H9 (cell line): ENCODE measurements at regions not wholly inside any gene's neighbourhood (a gene's known extent, or its start where the extent isn't known, plus 50 kb on each side); places are given as distances from the start of the nearest gene placed in this dataset.

ENCODE experiments used
- DNase-seq: peaks from one replicate; pipeline ENCODE4 v3.0.0-alpha.2; 2017
- H2AFZ ChIP-seq: one replicate; pipeline ENCODE4 v1.6.1; 2013; ENCODE audit warnings: mild to moderate bottlenecking, low read length, control low read depth, moderate library complexity
- H2AK5ac ChIP-seq: 2 replicates; pipeline ENCODE4 v1.6.1; 2013; ENCODE audit warnings: low read length, control low read depth, mixed read lengths; ENCODE audit not compliant: insufficient read length
- H2BK120ac ChIP-seq: one replicate; pipeline ENCODE4 v1.6.1; 2013; ENCODE audit warnings: low read depth, mild to moderate bottlenecking, low read length, control low read depth, inconsistent platforms; ENCODE audit not compliant: poor library complexity, severe bottlenecking
- H2BK12ac ChIP-seq: 2 replicates; pipeline ENCODE4 v1.6.1; 2013; ENCODE audit warnings: low read length, control low read depth, mixed read lengths, low read depth; ENCODE audit not compliant: insufficient read length
- H2BK15ac ChIP-seq: 2 replicates; pipeline ENCODE4 v1.6.1; 2013; ENCODE audit warnings: low read depth, low read length, control low read depth
- H2BK20ac ChIP-seq: one replicate; pipeline ENCODE4 v1.6.1; 2013; ENCODE audit warnings: low read depth, mild to moderate bottlenecking, low read length, control low read depth, inconsistent platforms; ENCODE audit not compliant: poor library complexity, severe bottlenecking
- H2BK5ac ChIP-seq: 2 replicates; pipeline ENCODE4 v1.6.1; 2013; ENCODE audit warnings: low read length, control low read depth, mixed read lengths; ENCODE audit not compliant: insufficient read length
- H3K14ac ChIP-seq: 2 replicates; pipeline ENCODE4 v1.6.1; 2013; ENCODE audit warnings: low read length, control low read depth; ENCODE audit not compliant: insufficient read depth
- H3K18ac ChIP-seq: 2 replicates; pipeline ENCODE4 v1.6.1; 2013; ENCODE audit warnings: low read depth, mild to moderate bottlenecking, mixed read lengths, low read length, control low read depth; ENCODE audit not compliant: insufficient read length
- H3K23ac ChIP-seq: 2 replicates; pipeline ENCODE4 v1.6.1; 2013; ENCODE audit warnings: low read length, control low read depth, mixed read lengths, low read depth; ENCODE audit not compliant: insufficient read length
- H3K23me2 ChIP-seq: 2 replicates; pipeline ENCODE4 v1.6.1; 2013; ENCODE audit warnings: low read depth, mild to moderate bottlenecking, mixed read lengths, low read length, control low read depth; ENCODE audit not compliant: insufficient read length, poor library complexity, severe bottlenecking
- H3K27ac ChIP-seq: 2 replicates; pipeline ENCODE4 v1.5.1; 2013; ENCODE audit warnings: low read length, control low read depth, mixed read lengths, low read depth; ENCODE audit not compliant: insufficient read length
- H3K27me3 ChIP-seq: 2 replicates; pipeline ENCODE4 v1.6.1; 2013; ENCODE audit warnings: low read length, control low read depth, inconsistent platforms; ENCODE audit not compliant: insufficient read depth
- H3K4ac ChIP-seq: 2 replicates; pipeline ENCODE4 v1.6.1; 2013; ENCODE audit warnings: low read depth, mild to moderate bottlenecking, control low read depth, inconsistent platforms, low read length, moderate library complexity
- H3K4me1 ChIP-seq: 2 replicates; pipeline ENCODE4 v1.6.1; 2013; ENCODE audit warnings: low read length, control low read depth, inconsistent platforms; ENCODE audit not compliant: insufficient read depth
- H3K4me2 ChIP-seq: 2 replicates; pipeline ENCODE4 v1.6.1; 2013; ENCODE audit warnings: low read length, control low read depth, mixed read lengths; ENCODE audit not compliant: insufficient read length, insufficient read depth
- H3K56ac ChIP-seq: 2 replicates; pipeline ENCODE4 v1.6.1; 2013; ENCODE audit warnings: low read depth, mild to moderate bottlenecking, mixed read lengths, low read length, control low read depth; ENCODE audit not compliant: insufficient read length
- H3K79me1 ChIP-seq: 2 replicates; pipeline ENCODE4 v1.6.1; 2013; ENCODE audit warnings: low read depth, mild to moderate bottlenecking, moderate library complexity, low read length, control low read depth, inconsistent platforms; ENCODE audit not compliant: insufficient read depth, poor library complexity, severe bottlenecking
- H3K79me2 ChIP-seq: 2 replicates; pipeline ENCODE4 v1.6.1; 2013; ENCODE audit warnings: low read length, control low read depth, inconsistent platforms; ENCODE audit not compliant: insufficient read depth
- H3K9ac ChIP-seq: 2 replicates; pipeline ENCODE4 v1.6.1; 2013; ENCODE audit warnings: low read length, control low read depth, mixed read lengths; ENCODE audit not compliant: insufficient read length; ENCODE audit errors: extremely low read depth
- H3K9me3 ChIP-seq: one replicate; pipeline ENCODE4 v1.6.1; 2013; ENCODE audit warnings: low read depth, low read length, inconsistent platforms; ENCODE audit not compliant: control insufficient read depth
- H3T11ph ChIP-seq: one replicate; pipeline ENCODE4 v1.6.1; 2013; ENCODE audit warnings: mild to moderate bottlenecking, low read length, control low read depth, inconsistent platforms
- H4K20me1 ChIP-seq: one replicate; pipeline ENCODE4 v1.6.1; 2013; ENCODE audit not compliant: control insufficient read depth, insufficient read length, insufficient read depth
- H4K5ac ChIP-seq: 2 replicates; pipeline ENCODE4 v1.6.1; 2013; ENCODE audit warnings: low read depth, mild to moderate bottlenecking, mixed read lengths, low read length, control low read depth; ENCODE audit not compliant: insufficient read length
- H4K8ac ChIP-seq: replicated peaks from 2 replicates; pipeline ENCODE4 v1.6.1; 2013; ENCODE audit warnings: low read length, control low read depth, mixed read lengths, low read depth; ENCODE audit not compliant: insufficient read length
- H4K91ac ChIP-seq: 2 replicates; pipeline ENCODE4 v1.6.1; 2013; ENCODE audit warnings: low read depth, mild to moderate bottlenecking, moderate library complexity, mixed read lengths, low read length, control low read depth; ENCODE audit not compliant: insufficient read length
- H3K27ac Mint-ChIP-seq, 3 experiments: 2 replicates in 2 of 3; 3 replicates in 1 of 3; pipeline ENCODE4 v1.8.0; 2020 to 2021; ENCODE audit warnings: mixed read lengths in 3 of 3, mild to moderate bottlenecking in 1 of 3, moderate library complexity in 1 of 3
- H3K27me3 Mint-ChIP-seq: 2 replicates; pipeline ENCODE4 v1.8.0; 2021; ENCODE audit warnings: low read depth, mild to moderate bottlenecking, moderate library complexity, mixed read lengths
- H3K36me3 Mint-ChIP-seq, 3 experiments: 2 replicates in 2 of 3; 3 replicates in 1 of 3; pipeline ENCODE4 v1.8.0; 2020 to 2021; ENCODE audit warnings: low read depth in 3 of 3, mixed read lengths in 3 of 3; ENCODE audit not compliant: insufficient read depth in 1 of 3
- H3K4me1 Mint-ChIP-seq, 2 experiments: 2 replicates each; pipeline ENCODE4 v1.8.0; 2020; ENCODE audit warnings: mixed read lengths in 2 of 2
- H3K4me3 Mint-ChIP-seq, 2 experiments: 2 replicates in 1 of 2; 3 replicates in 1 of 2; pipeline ENCODE4 v1.8.0; 2020 to 2021; ENCODE audit warnings: mild to moderate bottlenecking in 2 of 2, mixed read lengths in 2 of 2, moderate library complexity in 1 of 2
- H3K9me3 Mint-ChIP-seq, 2 experiments: 2 replicates in 1 of 2; 3 replicates in 1 of 2; pipeline ENCODE4 v1.8.0; 2020; ENCODE audit warnings: mild to moderate bottlenecking in 2 of 2, mixed read lengths in 2 of 2, moderate library complexity in 1 of 2
- CTCF ChIP-seq: fragments of 200-600 bp; sonication (generic); conservative IDR thresholded peaks from 3 replicates; pipeline ENCODE4 v1.8.0; 2021; ENCODE audit warnings: antibody characterized with exemption, mild to moderate bottlenecking
- WGBS: extraction: QIAGEN DNeasy Blood & Tissue Kit; methylation state at CpG from one replicate; pipeline ENCODE4 v1.1.7; 2013; ENCODE audit warnings: missing lambda C conversion rate, low lambda C conversion rate, mixed read lengths; ENCODE audit not compliant: insufficient read length; ENCODE audit errors: extremely low coverage; 5-methylcytosine and 5-hydroxymethylcytosine counted together

DNA sequence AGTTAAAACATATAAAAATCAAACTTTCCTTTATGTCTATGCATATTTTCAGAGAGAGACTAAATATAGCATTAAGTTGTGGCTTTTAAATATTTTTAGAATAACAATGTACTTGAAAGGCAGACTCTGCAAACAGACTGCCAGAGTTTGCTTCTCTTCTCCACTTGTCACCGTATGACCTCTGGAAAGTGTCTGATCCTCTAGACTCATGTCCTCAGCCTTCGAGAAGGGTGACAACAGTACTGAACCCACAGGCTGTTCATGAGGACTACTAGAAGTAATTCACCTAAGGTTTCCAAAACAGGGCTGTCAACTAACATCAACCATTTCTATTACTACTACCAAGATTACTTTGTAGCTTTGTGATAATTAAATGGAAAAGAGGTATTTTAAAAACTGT lies 167.7 kb upstream of the TBCA start:
- Histone ChIP-seq H4K5ac (no peak overlapping the region), H3K79me2 (no peaks in the 10 kb centered on the region), H3K79me1 (no peaks in the 10 kb centered on the region), H3K27ac (no peak overlapping the region), H4K20me1 (no peaks in the 10 kb centered on the region), H3K14ac (no peak overlapping the region), H3K56ac (no peak overlapping the region), H3K18ac (no peak overlapping the region), H2AFZ (no peak overlapping the region), H2BK5ac (no peak overlapping the region), H4K91ac (no peak overlapping the region), H2BK20ac (no peak overlapping the region), H3K9me3 (no peaks in the 10 kb centered on the region), H3K4ac (no peak overlapping the region), H3K4me1 (no peaks in the 10 kb centered on the region), H3K9ac (no peak overlapping the region), H3K23me2 (no peaks in the 10 kb centered on the region), H3K23ac (no peak overlapping the region), H3K27me3 (no peaks in the 10 kb centered on the region), H4K8ac (no peak overlapping the region), H2BK120ac (no peak overlapping the region), H3K4me2 (no peak overlapping the region), H3T11ph (no peak overlapping the region), H2BK12ac (no peak overlapping the region), H2BK15ac (no peak overlapping the region), H2AK5ac (no peak overlapping the region)
- no peak for TF ChIP-seq CTCF
- H3K4me1 Mint-ChIP-seq = no peaks in the 10 kb centered on the region
- H3K9me3 Mint-ChIP-seq = peaks cover 0 to 6% of the 10 kb centered on the region in 2 experiments; a peak in 2 of 5 replicates
- DNase-seq = no peak
- no CpG with 5 or more reads among the region's 2 CpGs for WGBS
- H3K4me3 Mint-ChIP-seq = no peak overlapping the region
- H3K36me3 Mint-ChIP-seq = no peaks in the 10 kb centered on the region; a peak in 1 of 7 replicates
- H3K27ac Mint-ChIP-seq = no peak overlapping the region
- H3K27me3 Mint-ChIP-seq = peaks cover 73% of the 10 kb centered on the region
